HAP-1 (cell line): ENCODE measurements at regions not wholly inside any gene's neighbourhood (a gene's known extent, or its start where the extent isn't known, plus 50 kb on each side); places are given as distances from the start of the nearest gene placed in this dataset.

ENCODE experiments used
- DNase-seq, 2 experiments: peaks; one replicate each; pipeline ENCODE4 v3.0.0-alpha.2; 2016 to 2020; ENCODE audit warnings: low spot score in 2 of 2
- H3K27me3 ChIP-seq: fragments of 250-450 bp; sonication (Bioruptor Pico); 2 replicates; pipeline ENCODE4 v1.5.1; 2020; ENCODE audit warnings: low read depth, mild to moderate bottlenecking, moderate library complexity
- H3K36me3 ChIP-seq: fragments of 250-450 bp; sonication (Bioruptor Pico); replicated peaks from 2 replicates; pipeline ENCODE4 v1.5.1; 2020; ENCODE audit warnings: mild to moderate bottlenecking
- H3K4me1 ChIP-seq: fragments of 250-450 bp; sonication (Bioruptor Pico); 2 replicates; pipeline ENCODE4 v1.5.1; 2020; ENCODE audit warnings: mild to moderate bottlenecking
- H3K4me3 ChIP-seq: fragments of 250-450 bp; sonication (Bioruptor Pico); 2 replicates; pipeline ENCODE4 v1.5.1; 2020; ENCODE audit warnings: mild to moderate bottlenecking, moderate library complexity
- H3K9me3 ChIP-seq: fragments of 250-450 bp; sonication (Bioruptor Pico); 2 replicates; pipeline ENCODE4 v1.5.1; 2020; ENCODE audit warnings: mild to moderate bottlenecking, moderate library complexity
- in situ Hi-C: fragments of 300-500 bp; cut with MboI; formaldehyde crosslinking; loops from 3 replicates; pipeline ENCODE4 v1.14.3; 2020; ENCODE audit warnings: low sequenced_read_pairs, inconsistent platforms, mixed read lengths

DNA sequence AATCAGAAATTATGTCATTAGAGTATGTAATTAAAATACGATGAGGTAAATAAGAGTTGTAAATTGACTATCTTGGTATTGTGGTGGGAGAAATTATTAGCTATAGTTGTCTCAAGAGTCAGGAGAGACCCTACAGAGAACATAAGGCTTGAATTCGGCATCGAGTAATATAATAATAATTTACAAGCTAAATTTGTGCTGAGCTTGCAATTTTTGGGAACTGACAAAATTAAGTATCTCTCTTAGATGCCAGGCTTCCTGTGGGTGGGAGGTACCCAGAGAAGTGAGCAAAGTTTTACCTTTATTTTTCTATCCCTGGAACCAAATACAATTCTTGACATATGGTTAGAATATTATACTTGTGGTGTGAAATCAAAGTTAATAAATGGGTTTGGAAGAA lies 1637.0 kb downstream of the EFNB2 start:
- no peaks in the 10 kb centered on the region for H3K27me3 ChIP-seq
- DNase-seq = no peak
- no peaks in the 10 kb centered on the region for H3K4me1 ChIP-seq
- H3K9me3 ChIP-seq = no peaks in the 10 kb centered on the region
- no peak overlapping the region for H3K4me3 ChIP-seq
- in situ Hi-C loops = no loop called here
- no peaks in the 10 kb centered on the region for H3K36me3 ChIP-seq

DNA sequence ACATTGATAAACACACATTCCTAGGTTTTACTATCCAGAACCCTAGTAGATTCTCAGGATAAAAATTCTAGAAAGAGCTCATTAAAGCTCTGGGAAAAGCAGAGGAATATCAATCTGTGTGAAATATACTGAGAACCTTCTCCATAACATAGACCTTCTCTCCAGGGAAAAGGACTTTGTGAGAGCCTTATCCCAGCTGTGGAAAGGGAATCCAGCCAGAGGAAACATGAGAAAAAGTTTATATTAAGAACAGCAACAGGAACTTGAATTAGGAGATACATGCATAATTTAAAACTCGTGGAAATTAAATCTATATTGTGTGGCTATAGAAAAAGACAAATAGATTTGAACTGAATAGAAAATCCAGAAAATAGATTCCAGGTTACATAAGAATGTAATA lies 1639.9 kb downstream of the EFNB2 start:
- Histone ChIP-seq H3K9me3 (no peaks in the 10 kb centered on the region), H3K4me1 (no peaks in the 10 kb centered on the region), H3K4me3 (no peak overlapping the region), H3K36me3 (no peaks in the 10 kb centered on the region), H3K27me3 (no peaks in the 10 kb centered on the region)
- DNase-seq = no peak
- in situ Hi-C loops = no loop called here

DNA sequence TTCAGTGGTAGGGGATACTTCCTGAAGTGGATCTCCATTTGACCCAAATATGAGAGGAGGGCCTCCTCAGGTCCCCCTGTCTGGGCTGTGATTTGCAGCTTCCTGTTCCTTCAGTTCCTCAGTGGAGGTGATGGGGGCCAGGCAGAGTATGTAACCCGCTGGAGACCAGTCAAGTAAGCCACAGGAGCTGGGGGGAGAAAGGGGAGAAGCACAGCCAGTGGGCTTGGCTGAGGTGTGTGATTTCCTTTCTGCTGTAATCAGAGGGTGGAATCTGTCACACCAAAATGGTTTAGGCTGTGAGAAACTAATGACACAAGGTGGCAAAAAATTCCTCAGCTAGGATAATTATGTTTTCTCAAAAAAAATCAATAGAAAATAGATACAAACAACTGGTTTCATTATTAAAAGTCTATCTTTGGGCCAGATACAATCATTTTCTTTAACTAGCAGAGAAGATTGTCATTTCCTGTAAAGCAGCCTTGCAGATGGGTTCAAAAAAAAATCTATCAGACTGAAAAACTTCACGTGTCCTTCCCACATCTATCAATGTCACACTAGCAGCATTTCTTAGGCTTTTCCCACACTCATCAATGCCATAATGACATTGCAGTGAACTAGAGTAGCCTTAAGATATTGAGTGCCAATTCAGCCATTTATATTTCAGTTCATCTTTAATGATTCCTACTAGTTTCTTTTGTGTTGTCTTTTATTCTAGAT lies 1660.3 kb downstream of the EFNB2 start:
- Histone ChIP-seq H3K27me3 (no peaks in the 10 kb centered on the region), H3K4me3 (no peak overlapping the region), H3K4me1 (no peaks in the 10 kb centered on the region), H3K36me3 (no peaks in the 10 kb centered on the region), H3K9me3 (no peaks in the 10 kb centered on the region)
- in situ Hi-C loops = no loop called here
- no peak for DNase-seq

DNA sequence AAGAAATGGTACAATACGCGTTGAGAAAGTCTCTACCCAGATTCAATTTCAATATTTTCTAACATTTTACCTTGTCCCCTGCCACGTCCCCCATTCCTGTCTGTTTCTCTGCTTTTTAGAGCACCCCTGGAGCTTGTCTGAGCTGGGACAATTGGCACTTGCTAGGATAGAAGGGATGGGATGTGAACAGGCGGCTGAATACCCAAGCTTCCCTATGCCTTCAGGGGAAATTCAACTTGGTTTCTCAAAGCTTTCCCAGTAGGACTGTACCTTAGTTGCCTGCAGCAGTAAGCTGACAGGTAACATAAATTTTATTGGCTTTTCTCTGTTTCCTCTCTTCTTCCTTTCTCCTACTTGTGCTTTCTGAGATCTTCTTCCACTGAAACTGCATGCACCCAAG lies 1663.3 kb downstream of the EFNB2 start:
- H3K36me3 ChIP-seq = no peaks in the 10 kb centered on the region
- in situ Hi-C loops = no loop called here
- no peaks in the 10 kb centered on the region for H3K4me1 ChIP-seq
- H3K27me3 ChIP-seq = no peaks in the 10 kb centered on the region
- H3K4me3 ChIP-seq = no peak overlapping the region
- DNase-seq = no peak
- no peaks in the 10 kb centered on the region for H3K9me3 ChIP-seq

DNA sequence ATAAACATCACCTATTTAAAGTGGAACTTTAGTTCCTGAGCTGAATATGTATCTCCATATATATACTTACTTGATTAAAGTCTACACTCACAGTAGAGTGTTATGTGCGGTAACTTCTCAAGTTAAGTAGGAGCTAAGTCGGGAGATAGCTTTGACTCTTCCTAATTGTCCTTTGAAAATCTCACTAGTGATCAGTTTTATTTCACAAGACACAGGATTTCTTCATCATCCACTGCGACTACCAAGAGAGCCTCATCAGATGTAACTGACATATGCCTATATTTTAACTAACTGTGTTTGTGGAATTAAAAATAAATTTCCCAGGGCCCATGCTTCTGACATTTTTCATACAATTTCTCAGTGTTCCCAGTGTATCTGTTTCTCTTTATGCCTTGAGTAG lies 1664.0 kb downstream of the EFNB2 start:
- H3K4me1 ChIP-seq = no peaks in the 10 kb centered on the region
- DNase-seq = no peak
- no peaks in the 10 kb centered on the region for H3K27me3 ChIP-seq
- no peak overlapping the region for H3K4me3 ChIP-seq
- in situ Hi-C loops = no loop called here
- no peaks in the 10 kb centered on the region for H3K9me3 ChIP-seq
- H3K36me3 ChIP-seq = no peaks in the 10 kb centered on the region

DNA sequence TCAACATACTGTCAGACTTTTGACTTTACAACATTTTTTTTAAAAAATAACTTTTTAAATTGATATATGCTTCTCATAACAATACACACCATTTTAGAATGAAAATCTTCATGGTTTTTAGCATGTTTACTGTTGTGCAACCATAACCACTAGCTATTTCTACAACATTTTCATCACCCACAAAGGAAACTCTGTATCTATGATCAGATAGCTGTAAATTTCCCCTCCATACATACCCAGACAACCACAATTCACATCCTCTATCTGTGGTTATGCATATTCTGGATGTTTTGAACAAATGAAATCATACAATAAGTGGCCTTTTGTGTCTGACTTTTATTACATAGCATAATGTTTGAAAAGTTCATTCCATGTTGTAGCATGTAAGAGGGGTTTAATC lies 1666.0 kb downstream of the EFNB2 start:
- Histone ChIP-seq H3K27me3 (no peaks in the 10 kb centered on the region), H3K36me3 (no peaks in the 10 kb centered on the region), H3K9me3 (no peaks in the 10 kb centered on the region), H3K4me3 (no peak overlapping the region), H3K4me1 (no peaks in the 10 kb centered on the region)
- DNase-seq = no peak
- in situ Hi-C loops = no loop called here

DNA sequence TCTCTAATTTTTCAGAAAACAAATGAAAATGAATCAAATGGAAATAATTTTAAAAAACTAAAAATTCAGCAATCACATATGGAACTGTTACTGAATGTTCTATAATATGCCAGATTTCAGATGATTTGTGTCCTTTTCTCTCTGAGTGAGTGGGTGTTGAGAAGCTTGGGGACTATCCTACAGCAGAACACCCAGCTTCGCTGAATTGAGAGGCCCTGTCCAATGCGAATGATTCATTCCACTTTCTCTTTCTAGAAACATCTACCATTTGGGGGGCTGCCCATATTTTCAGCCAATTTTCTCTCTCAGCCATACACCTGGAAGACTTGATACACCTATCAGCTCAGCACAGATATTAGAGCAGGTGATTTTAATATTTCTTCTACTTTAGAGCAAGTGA lies 1666.7 kb downstream of the EFNB2 start:
- in situ Hi-C loops = no loop called here

DNA sequence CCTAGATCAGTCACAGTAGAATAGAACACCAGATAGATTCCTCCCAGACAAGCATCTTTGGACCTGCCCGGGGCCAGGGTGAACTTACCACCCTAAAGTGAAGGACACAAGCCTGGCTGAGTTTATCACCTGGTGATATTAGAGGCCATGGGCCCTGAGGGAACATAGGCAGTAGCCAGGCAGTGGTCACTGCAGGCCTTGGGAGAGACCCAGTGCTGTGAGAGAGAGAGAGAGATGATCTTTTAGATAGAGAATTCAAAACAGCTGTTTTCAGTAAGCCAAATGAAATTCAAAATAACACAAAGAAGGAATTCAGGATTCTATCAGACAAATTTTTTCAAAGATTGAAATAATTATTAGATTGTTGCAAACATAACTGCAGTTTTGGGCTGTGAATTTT lies 1679.9 kb downstream of the EFNB2 start:
- H3K27me3 ChIP-seq = no peaks in the 10 kb centered on the region
- in situ Hi-C loops = no loop called here

More for the DNA sequence above, 1666.7 kb downstream of the EFNB2 start:
- H3K9me3 ChIP-seq = no peaks in the 10 kb centered on the region
- no peak overlapping the region for H3K4me3 ChIP-seq
- H3K4me1 ChIP-seq = no peaks in the 10 kb centered on the region
- no peaks in the 10 kb centered on the region for H3K36me3 ChIP-seq
- no peaks in the 10 kb centered on the region for H3K27me3 ChIP-seq
- no peak for DNase-seq

DNA sequence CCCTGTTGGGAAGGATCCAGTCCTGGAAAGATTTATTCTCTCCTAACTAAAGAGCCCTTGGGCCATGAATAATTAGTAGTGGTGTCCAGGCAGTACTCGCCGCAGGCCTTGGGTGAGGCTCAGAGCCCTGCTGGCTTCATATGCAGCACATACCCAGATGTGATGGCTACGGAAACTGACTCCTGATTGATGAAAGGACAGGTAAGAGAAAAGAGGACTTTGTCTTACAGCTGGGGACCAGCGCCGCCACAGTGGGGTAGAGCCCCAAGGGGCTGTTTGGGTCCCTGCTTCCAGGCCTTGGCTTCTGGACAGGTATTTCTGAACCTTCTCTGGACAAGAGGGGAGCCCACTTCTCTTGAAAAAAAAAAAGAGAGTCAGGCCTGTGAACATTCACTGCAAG lies 1680.8 kb downstream of the EFNB2 start:
- Histone ChIP-seq H3K36me3 (no peaks in the 10 kb centered on the region), H3K4me1 (no peaks in the 10 kb centered on the region), H3K9me3 (no peaks in the 10 kb centered on the region), H3K27me3 (no peaks in the 10 kb centered on the region), H3K4me3 (no peak overlapping the region)
- no peak for DNase-seq
- in situ Hi-C loops = no loop called here

More for the DNA sequence above, 1679.9 kb downstream of the EFNB2 start:
- no peaks in the 10 kb centered on the region for H3K36me3 ChIP-seq
- no peak for DNase-seq
- no peaks in the 10 kb centered on the region for H3K9me3 ChIP-seq
- H3K4me1 ChIP-seq = no peaks in the 10 kb centered on the region
- H3K4me3 ChIP-seq = no peak overlapping the region

DNA sequence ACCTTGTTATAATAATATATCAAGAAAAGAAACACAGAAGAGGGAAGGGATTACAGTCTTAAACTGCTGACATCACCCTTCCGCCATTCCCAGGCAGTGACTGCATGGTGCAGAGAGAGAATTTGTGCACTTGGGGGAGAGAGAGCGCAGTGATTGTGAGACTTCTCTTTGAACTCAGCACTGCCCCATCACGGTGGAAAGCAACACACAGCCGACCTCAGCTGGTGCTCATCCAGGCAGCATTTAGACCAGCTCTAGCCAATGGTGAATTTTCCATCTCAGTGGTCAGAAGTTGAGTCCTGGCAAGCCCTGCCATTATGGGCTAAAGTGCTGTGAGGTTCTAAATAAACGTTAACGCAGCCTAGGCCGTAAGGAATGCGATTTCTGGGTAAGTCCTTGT lies 1681.5 kb downstream of the EFNB2 start:
- in situ Hi-C loops = no loop called here
- Histone ChIP-seq H3K4me3 (no peak overlapping the region), H3K4me1 (no peaks in the 10 kb centered on the region), H3K9me3 (no peaks in the 10 kb centered on the region), H3K27me3 (no peaks in the 10 kb centered on the region), H3K36me3 (no peaks in the 10 kb centered on the region)
- no peak for DNase-seq

DNA sequence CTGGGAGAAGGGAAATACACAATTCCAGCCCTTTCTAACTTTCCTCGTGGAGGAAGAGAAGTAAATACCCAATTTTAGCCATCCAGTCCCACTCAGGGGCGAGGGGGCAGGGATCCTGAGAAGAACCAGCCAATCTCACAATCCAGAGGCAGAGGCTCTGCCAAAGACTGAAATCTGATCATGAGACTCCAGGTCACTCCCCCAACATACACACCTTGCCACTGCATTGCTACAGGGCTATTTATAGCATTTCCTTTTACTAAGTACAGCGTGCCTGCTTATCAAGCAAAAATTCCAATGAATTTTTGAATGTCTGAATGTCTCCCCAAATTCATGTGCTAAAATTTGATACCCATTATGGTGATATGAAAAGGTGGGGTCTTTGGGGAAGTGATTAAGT lies 1687.5 kb downstream of the EFNB2 start:
- in situ Hi-C loops = no loop called here
- H3K36me3 ChIP-seq = no peaks in the 10 kb centered on the region
- no peaks in the 10 kb centered on the region for H3K9me3 ChIP-seq
- no peaks in the 10 kb centered on the region for H3K27me3 ChIP-seq
- no peaks in the 10 kb centered on the region for H3K4me1 ChIP-seq
- no peak for DNase-seq
- no peak overlapping the region for H3K4me3 ChIP-seq

DNA sequence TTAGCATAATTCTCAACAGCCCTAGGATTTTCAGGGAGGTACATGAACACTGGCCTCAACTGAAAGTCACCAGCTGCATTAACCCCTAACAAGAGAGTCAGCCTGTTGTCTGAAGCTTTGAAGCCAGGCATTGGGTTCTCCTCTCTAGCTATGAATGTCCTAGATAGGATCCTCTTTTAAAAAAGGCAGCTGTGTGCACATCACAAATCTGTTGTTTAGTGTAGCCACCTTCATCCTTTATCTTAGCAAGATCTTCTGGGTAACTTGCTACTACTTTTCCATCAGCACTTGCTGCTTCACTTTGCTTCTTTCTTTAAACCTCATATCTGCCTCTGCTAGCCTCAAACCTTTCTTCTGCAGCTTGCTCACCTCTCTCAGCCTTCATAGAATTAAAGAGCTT lies 1692.1 kb downstream of the EFNB2 start:
- Histone ChIP-seq H3K9me3 (no peaks in the 10 kb centered on the region), H3K4me1 (no peaks in the 10 kb centered on the region), H3K4me3 (no peak overlapping the region), H3K36me3 (no peaks in the 10 kb centered on the region), H3K27me3 (no peaks in the 10 kb centered on the region)
- DNase-seq = no peak
- in situ Hi-C loops = no loop called here

DNA sequence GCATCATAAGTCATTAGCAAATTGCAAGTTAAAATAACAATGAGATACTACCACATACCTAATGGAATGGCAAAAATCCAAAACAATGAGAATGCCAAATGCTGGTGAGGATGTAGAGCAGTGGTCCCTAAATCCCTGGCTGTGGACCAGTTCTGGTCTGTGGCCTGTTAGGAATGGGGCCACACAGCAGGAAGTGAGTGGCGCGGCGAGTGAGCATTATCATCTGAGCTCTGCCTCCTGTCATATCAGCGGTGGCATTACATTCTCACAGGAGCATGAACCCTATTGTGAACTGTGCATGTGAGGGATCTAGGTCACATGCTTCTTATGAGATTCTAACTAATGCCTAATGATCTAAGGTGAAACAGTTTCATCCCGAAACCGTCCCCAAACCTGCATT lies 1694.4 kb downstream of the EFNB2 start:
- no peaks in the 10 kb centered on the region for H3K4me1 ChIP-seq
- H3K9me3 ChIP-seq = no peaks in the 10 kb centered on the region
- no peak overlapping the region for H3K4me3 ChIP-seq
- H3K27me3 ChIP-seq = no peaks in the 10 kb centered on the region
- H3K36me3 ChIP-seq = no peaks in the 10 kb centered on the region
- in situ Hi-C loops = no loop called here
- DNase-seq = no peak

DNA sequence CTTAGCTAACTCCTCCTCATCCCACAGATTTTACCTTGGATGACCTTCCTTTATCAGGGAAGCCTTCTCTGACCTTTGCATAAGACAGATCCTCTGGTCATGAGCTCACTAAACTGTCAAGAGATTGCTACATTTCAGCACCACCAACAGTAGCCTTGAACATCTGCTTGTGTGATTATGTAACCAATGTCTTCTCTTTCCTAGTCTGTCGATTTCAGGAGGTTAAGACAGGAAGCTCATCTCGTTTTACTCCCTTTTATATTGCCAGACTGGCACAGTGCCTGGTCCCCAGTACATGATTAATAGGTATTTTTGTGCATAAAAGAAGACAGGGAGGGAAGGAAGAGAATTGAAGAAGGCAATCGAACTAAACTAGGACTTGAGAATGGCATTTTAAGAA lies 1697.7 kb downstream of the EFNB2 start:
- no peak for DNase-seq
- H3K9me3 ChIP-seq = no peaks in the 10 kb centered on the region
- no peak overlapping the region for H3K4me3 ChIP-seq
- H3K27me3 ChIP-seq = no peaks in the 10 kb centered on the region
- no peaks in the 10 kb centered on the region for H3K4me1 ChIP-seq
- H3K36me3 ChIP-seq = no peaks in the 10 kb centered on the region
- in situ Hi-C loops = no loop called here

DNA sequence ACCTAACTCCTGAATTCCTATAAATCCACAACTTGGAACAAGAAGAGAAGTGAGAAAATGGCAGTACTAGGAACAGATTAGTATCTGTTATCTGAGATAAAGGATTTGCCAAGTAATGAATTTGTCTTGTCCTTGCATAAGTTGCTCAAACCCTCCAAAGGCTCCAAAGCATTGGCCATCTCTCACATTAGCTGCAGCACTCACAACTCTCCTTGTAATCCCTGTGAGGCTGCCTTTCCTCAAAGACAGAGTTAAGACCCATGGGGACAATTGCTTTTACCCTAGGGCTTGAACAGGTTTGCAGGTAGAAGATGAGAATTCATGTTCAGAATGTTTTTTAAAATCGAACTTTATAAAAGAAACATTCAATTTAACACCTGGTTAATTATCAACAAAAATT lies 1702.2 kb downstream of the EFNB2 start:
- no peak for DNase-seq
- Histone ChIP-seq H3K36me3 (no peaks in the 10 kb centered on the region), H3K4me3 (no peak overlapping the region), H3K27me3 (no peaks in the 10 kb centered on the region), H3K4me1 (no peaks in the 10 kb centered on the region), H3K9me3 (no peaks in the 10 kb centered on the region)
- in situ Hi-C loops = no loop called here
